Natural killer cell (primary cell): ENCODE measurements at regions not wholly inside any gene's neighbourhood (a gene's known extent, or its start where the extent isn't known, plus 50 kb on each side); places are given as distances from the start of the nearest gene placed in this dataset.

Experiments
- ATAC-seq, 3 donors: fragments of 150-1000 bp in 2 of 3; fragments of 200-7000 bp in 1 of 3; cut with Tn5 transposase; 1 replicate in 1 of 3; 2 replicates in 2 of 3; pipeline ENCODE4 v1.10.0; 2021; ENCODE audit warnings: mild to moderate bottlenecking in 2 of 3, moderate library complexity in 2 of 3
- DNase-seq, 2 donors: peaks; one replicate each; pipeline versions ENCODE4 v3.0.0 to v3.0.0-alpha.2; 2013 to 2021; ENCODE audit warnings: mixed read lengths in 1 of 2
- H3K27ac ChIP-seq: one replicate; pipeline ENCODE4 v1.5.1; 2013; ENCODE audit warnings: mild to moderate bottlenecking, low read length
- H3K27me3 ChIP-seq: one replicate; pipeline ENCODE4 v1.6.1; 2013; ENCODE audit warnings: low read length; ENCODE audit not compliant: control insufficient read depth, insufficient read depth
- H3K36me3 ChIP-seq: one replicate; pipeline ENCODE4 v1.6.1; 2013; ENCODE audit warnings: low read length; ENCODE audit not compliant: control insufficient read depth, insufficient read depth
- H3K4me1 ChIP-seq: one replicate; pipeline ENCODE4 v1.6.1; 2013; ENCODE audit warnings: low read length; ENCODE audit not compliant: control insufficient read depth, insufficient read depth
- H3K4me3 ChIP-seq: one replicate; pipeline ENCODE4 v1.5.1; 2013; ENCODE audit warnings: low read length
- H3K9me3 ChIP-seq: one replicate; pipeline ENCODE4 v1.6.1; 2013; ENCODE audit warnings: low read length; ENCODE audit not compliant: control insufficient read depth, insufficient read depth
- H3K27ac Mint-ChIP-seq, 2 donors: one replicate each; pipeline ENCODE4 v1.8.0; 2022; ENCODE audit warnings: mild to moderate bottlenecking in 2 of 2, mixed read lengths in 2 of 2, moderate library complexity in 1 of 2
- H3K27me3 Mint-ChIP-seq, 2 donors: one replicate each; pipeline ENCODE4 v1.8.0; 2022; ENCODE audit warnings: low read depth in 2 of 2, mixed read lengths in 2 of 2
- H3K36me3 Mint-ChIP-seq: one replicate; pipeline ENCODE4 v1.8.0; 2022; ENCODE audit warnings: mixed read lengths
- H3K4me1 Mint-ChIP-seq, 2 donors: one replicate each; pipeline ENCODE4 v1.8.0; 2022; ENCODE audit warnings: mixed read lengths in 2 of 2
- H3K4me3 Mint-ChIP-seq: one replicate; pipeline ENCODE4 v1.8.0; 2022; ENCODE audit warnings: mild to moderate bottlenecking, moderate library complexity, mixed read lengths
- H3K9me3 Mint-ChIP-seq, 2 donors: one replicate each; pipeline ENCODE4 v1.8.0; 2022; ENCODE audit warnings: mixed read lengths in 2 of 2
- CTCF ChIP-seq: fragments of 200-600 bp; IDR thresholded peaks from one replicate; pipeline ENCODE4 v1.8.0; 2022; ENCODE audit warnings: antibody characterized with exemption
- WGBS: methylation state at CpG from one replicate; pipeline ENCODE4 v1.1.7; 2013; ENCODE audit warnings: missing lambda C conversion rate; ENCODE audit not compliant: insufficient coverage; 5-methylcytosine and 5-hydroxymethylcytosine counted together
- intact Hi-C: fragments of 100-400 bp; cut with micrococcal nuclease; formaldehyde crosslinking; loops from one replicate; pipeline ENCODE4 v1.14.2; 2022

GRCh38 chr3:80806673-80807072 is 954.8 kb downstream of the GBE1 start:
- Histone ChIP-seq H3K4me1 (no peaks in the 10 kb centered on the region), H3K36me3 (no peaks in the 10 kb centered on the region), H3K9me3 (no peaks in the 10 kb centered on the region), H3K4me3 (no peak overlapping the region), H3K27ac (no peak overlapping the region), H3K27me3 (no peaks in the 10 kb centered on the region)
- Mint-ChIP-seq H3K4me1 (no peaks in the 10 kb centered on the region), H3K27ac (no peak overlapping the region), H3K27me3 (no peaks in the 10 kb centered on the region), H3K36me3 (no peaks in the 10 kb centered on the region), H3K4me3 (no peak overlapping the region), H3K9me3 (peaks cover 11 to 13% of the 10 kb centered on the region in 2 donors)
- 50% methylated on average over 1 of the region's 4 CpGs for WGBS
- intact Hi-C loops, result no loop called here
- no peak for ATAC-seq
- no peak for TF ChIP-seq CTCF
- DNase-seq, result no peak

- Histone ChIP-seq H3K4me3 (no peak overlapping the region), H3K27ac (no peak overlapping the region), H3K9me3 (peaks cover 3% of the 10 kb centered on the region), H3K4me1 (no peaks in the 10 kb centered on the region), H3K36me3 (no peaks in the 10 kb centered on the region), H3K27me3 (no peaks in the 10 kb centered on the region)
- TF ChIP-seq CTCF, result no peak
- DNase-seq (no peak), ATAC-seq (no peak)
- Mint-ChIP-seq H3K36me3 (no peaks in the 10 kb centered on the region), H3K27me3 (no peaks in the 10 kb centered on the region), H3K4me1 (no peaks in the 10 kb centered on the region), H3K9me3 (peaks cover 6 to 9% of the 10 kb centered on the region in 2 donors), H3K4me3 (no peak overlapping the region), H3K27ac (no peak overlapping the region)
- no CpG with 5 or more reads among the region's 2 CpGs for WGBS
- intact Hi-C loops, result no loop called here
These were observed 972.5 kb downstream of the GBE1 start for GRCh38 chr3:80788914-80789313.

- Histone ChIP-seq H3K36me3 (no peaks in the 10 kb centered on the region), H3K4me3 (no peak overlapping the region), H3K27ac (no peak overlapping the region), H3K4me1 (no peaks in the 10 kb centered on the region), H3K9me3 (peaks cover 3% of the 10 kb centered on the region), H3K27me3 (no peaks in the 10 kb centered on the region)
- peaks cover 4 to 11% of the 10 kb centered on the region in 2 donors for H3K9me3 Mint-ChIP-seq
- ATAC-seq (no peak), DNase-seq (no peak)
- no peak overlapping the region for H3K27ac Mint-ChIP-seq
- intact Hi-C loops, result no loop called here
- no peaks in the 10 kb centered on the region for H3K36me3 Mint-ChIP-seq
- no peak for TF ChIP-seq CTCF
- H3K4me1 Mint-ChIP-seq, result no peaks in the 10 kb centered on the region
- H3K4me3 Mint-ChIP-seq, result no peak overlapping the region
- no CpG with 5 or more reads among the region's 1 CpG for WGBS
- H3K27me3 Mint-ChIP-seq, result no peaks in the 10 kb centered on the region
These were observed 975.6 kb downstream of the GBE1 start for GRCh38 chr3:80785875-80786274.

- Mint-ChIP-seq H3K4me3 (no peak overlapping the region), H3K27me3 (no peaks in the 10 kb centered on the region), H3K27ac (no peak overlapping the region), H3K4me1 (no peaks in the 10 kb centered on the region), H3K36me3 (no peaks in the 10 kb centered on the region), H3K9me3 (peaks cover 4 to 11% of the 10 kb centered on the region in 2 donors)
- peaks cover 3% of the 10 kb centered on the region for H3K9me3 ChIP-seq
- no peak overlapping the region for H3K4me3 ChIP-seq
- ATAC-seq (no peak), DNase-seq (no peak)
- no peak overlapping the region for H3K27ac ChIP-seq
- WGBS, result no CpG with 5 or more reads among the region's 3 CpGs
- H3K27me3 ChIP-seq, result no peaks in the 10 kb centered on the region
- TF ChIP-seq CTCF, result no peak
- no peaks in the 10 kb centered on the region for H3K4me1 ChIP-seq
- intact Hi-C loops, result no loop called here
- no peaks in the 10 kb centered on the region for H3K36me3 ChIP-seq
These were observed 976.0 kb downstream of the GBE1 start for GRCh38 chr3:80785475-80785874.
